Neural cell (in vitro differentiated cells): ENCODE measurements at regions not wholly inside any gene's neighbourhood (a gene's known extent, or its start where the extent isn't known, plus 50 kb on each side); places are given as distances from the start of the nearest gene placed in this dataset.

Experiments
- H2AFZ ChIP-seq: fragments of 200-600, 300-800 bp; sonication (generic), shearing (Covaris generic); 2 replicates; pipeline ENCODE4 v1.6.0; 2014; ENCODE audit warnings: low read depth, mild to moderate bottlenecking, antibody characterized with exemption, low read length, moderate library complexity
- H3F3A ChIP-seq: fragments of 200-600 bp; shearing (Covaris generic); 2 replicates; pipeline ENCODE4 v1.6.1; 2016; ENCODE audit warnings: mild to moderate bottlenecking, moderate library complexity, mixed read lengths, antibody characterized with exemption, low read length; ENCODE audit not compliant: insufficient read depth, poor library complexity, severe bottlenecking
- H3K27ac ChIP-seq: fragments of 200-600, 300-800 bp; sonication (generic), shearing (Covaris generic); 2 replicates; pipeline ENCODE4 v1.5.1; 2014; ENCODE audit warnings: mild to moderate bottlenecking, low read length, moderate library complexity
- H3K27me3 ChIP-seq: fragments of 300-800, 200-600 bp; sonication (generic), shearing (Covaris generic); 2 replicates; pipeline ENCODE4 v1.6.0; 2014; ENCODE audit warnings: mild to moderate bottlenecking, low read depth, low read length, moderate library complexity; ENCODE audit not compliant: insufficient read depth
- H3K36me3 ChIP-seq: fragments of 300-800, 200-600 bp; sonication (generic), shearing (Covaris generic); 2 replicates; pipeline ENCODE4 v1.5.1; 2014; ENCODE audit warnings: mild to moderate bottlenecking, antibody characterized with exemption, low read length, moderate library complexity; ENCODE audit not compliant: insufficient read depth
- H3K4me2 ChIP-seq: fragments of 300-800, 200-600 bp; sonication (generic), shearing (Covaris generic); 2 replicates; pipeline ENCODE4 v1.6.0; 2014; ENCODE audit warnings: mild to moderate bottlenecking, low read length
- H3K4me3 ChIP-seq: fragments of 300-800, 200-600 bp; sonication (generic), shearing (Covaris generic); 2 replicates; pipeline ENCODE4 v1.5.1; 2014; ENCODE audit warnings: mild to moderate bottlenecking, low read length, moderate library complexity
- H3K79me2 ChIP-seq: fragments of 200-600 bp; shearing (Covaris generic); replicated peaks from 2 replicates; pipeline ENCODE4 v1.6.0; 2014; ENCODE audit warnings: mild to moderate bottlenecking, low read length, moderate library complexity; ENCODE audit not compliant: insufficient read depth
- H3K9ac ChIP-seq: fragments of 300-800, 200-600 bp; sonication (generic), shearing (Covaris generic); 2 replicates; pipeline ENCODE4 v1.6.1; 2016; ENCODE audit warnings: mild to moderate bottlenecking, low read length, mixed read lengths
- H3K9me2 ChIP-seq: fragments of 200-600 bp; shearing (Covaris generic); 2 replicates; pipeline ENCODE4 v1.6.1; 2016; ENCODE audit warnings: mild to moderate bottlenecking, low read length, mixed read lengths; ENCODE audit not compliant: insufficient read depth
- H3K9me3 ChIP-seq: fragments of 200-600, 300-800 bp; sonication (generic), shearing (Covaris generic); 2 replicates; pipeline ENCODE4 v1.6.1; 2016; ENCODE audit warnings: mild to moderate bottlenecking, mixed run types, low read length, moderate library complexity, mixed read lengths
- H4K20me1 ChIP-seq: fragments of 200-600 bp; shearing (Covaris generic); 2 replicates; pipeline ENCODE4 v1.6.1; 2016; ENCODE audit warnings: mild to moderate bottlenecking, mixed run types; ENCODE audit not compliant: insufficient read depth
- CTCF ChIP-seq: fragments of 450-650 bp; IDR thresholded peaks from 2 replicates; pipeline ENCODE4 v1.5.1; 2014; ENCODE audit warnings: antibody characterized with exemption, mild to moderate bottlenecking, moderate library complexity; ENCODE audit not compliant: poor library complexity, severe bottlenecking
- EP300 ChIP-seq: fragments of 450-650 bp; conservative IDR thresholded peaks from 2 replicates; pipeline ENCODE4 v1.6.1; 2014; ENCODE audit warnings: antibody characterized with exemption, mild to moderate bottlenecking, moderate library complexity; ENCODE audit not compliant: poor library complexity, severe bottlenecking
- EZH2 ChIP-seq: fragments of 200-600, 300-800 bp; shearing (Covaris generic), sonication (generic); IDR thresholded peaks from 2 replicates; pipeline ENCODE4 v1.6.1; 2014; ENCODE audit warnings: antibody characterized with exemption, low read length, borderline replicate concordance, mild to moderate bottlenecking; ENCODE audit not compliant: insufficient read depth, poor library complexity, severe bottlenecking
- MXI1 ChIP-seq: fragments of 450-650 bp; conservative IDR thresholded peaks from 2 replicates; pipeline ENCODE4 v1.6.1; 2014; ENCODE audit warnings: antibody characterized with exemption, mild to moderate bottlenecking; ENCODE audit not compliant: poor library complexity, severe bottlenecking
- POLR2AphosphoS5 ChIP-seq: IDR thresholded peaks from 2 replicates; pipeline ENCODE4 v1.6.1; 2012
- RAD21 ChIP-seq: fragments of 450-650 bp; conservative IDR thresholded peaks from 2 replicates; pipeline ENCODE4 v1.6.1; 2014; ENCODE audit warnings: antibody characterized with exemption, mild to moderate bottlenecking, moderate library complexity
- REST ChIP-seq: IDR thresholded peaks from 2 replicates; pipeline ENCODE4 v1.6.1; 2012; ENCODE audit warnings: borderline replicate concordance
- SMC3 ChIP-seq: fragments of 450-650 bp; conservative IDR thresholded peaks from 2 replicates; pipeline ENCODE4 v1.6.1; 2014; ENCODE audit warnings: antibody characterized with exemption, mild to moderate bottlenecking, moderate library complexity; ENCODE audit not compliant: poor library complexity
- TAF1 ChIP-seq: IDR thresholded peaks from 2 replicates; pipeline ENCODE4 v1.6.1; 2012; ENCODE audit warnings: low read depth

- TF ChIP-seq SMC3 (no peak), RAD21 (no peak), EZH2 (no peak), MXI1 (no peak)
- H4K20me1 ChIP-seq: no peaks in the 10 kb centered on the region
- H3K9ac ChIP-seq: no peak overlapping the region
- H3K4me3 ChIP-seq: no peak overlapping the region
- H3K9me2 ChIP-seq: no peaks in the 10 kb centered on the region
- H3K36me3 ChIP-seq: no peaks in the 10 kb centered on the region
- no peaks in the 10 kb centered on the region for H3K79me2 ChIP-seq
- H3K27me3 ChIP-seq: no peaks in the 10 kb centered on the region
- no peak overlapping the region for H2AFZ ChIP-seq
- no peaks in the 10 kb centered on the region for H3F3A ChIP-seq
- H3K4me2 ChIP-seq: no peak overlapping the region
- H3K9me3 ChIP-seq: no peaks in the 10 kb centered on the region
- H3K27ac ChIP-seq: no peak overlapping the region
These were observed 1790.8 kb upstream of the PCDH20 start for GRCh38 chr13:63206461-63206860.

GRCh38 chr13:63201493-63201892 lies 1785.8 kb upstream of the PCDH20 start:
- Histone ChIP-seq H4K20me1 (no peaks in the 10 kb centered on the region), H3K79me2 (no peaks in the 10 kb centered on the region), H3K9me2 (no peaks in the 10 kb centered on the region), H3F3A (no peaks in the 10 kb centered on the region), H3K27me3 (no peaks in the 10 kb centered on the region), H3K4me2 (no peak overlapping the region), H3K36me3 (no peaks in the 10 kb centered on the region), H3K27ac (no peak overlapping the region), H3K9ac (no peak overlapping the region), H3K9me3 (no peaks in the 10 kb centered on the region), H2AFZ (no peak overlapping the region), H3K4me3 (no peak overlapping the region)
- TF ChIP-seq MXI1 (no peak), SMC3 (no peak), RAD21 (no peak), EP300 (no peak), EZH2 (no peak)

GRCh38 chr13:63199508-63199907 lies 1783.9 kb upstream of the PCDH20 start:
- no peak overlapping the region for H3K4me3 ChIP-seq
- H3K9ac ChIP-seq: no peak overlapping the region
- TF ChIP-seq RAD21: no peak
- TF ChIP-seq EZH2: no peak
- TF ChIP-seq CTCF: no peak
- TF ChIP-seq REST: no peak
- TF ChIP-seq POLR2AphosphoS5: no peak
- no peak for TF ChIP-seq TAF1
- no peak for TF ChIP-seq MXI1
- TF ChIP-seq EP300: no peak
- TF ChIP-seq SMC3: no peak
- no peak overlapping the region for H3K4me2 ChIP-seq
- no peaks in the 10 kb centered on the region for H3K27me3 ChIP-seq
- no peaks in the 10 kb centered on the region for H3K79me2 ChIP-seq
- H4K20me1 ChIP-seq: no peaks in the 10 kb centered on the region
- H3K9me2 ChIP-seq: no peaks in the 10 kb centered on the region
- no peak overlapping the region for H3K27ac ChIP-seq
- H2AFZ ChIP-seq: no peak overlapping the region
- no peaks in the 10 kb centered on the region for H3K9me3 ChIP-seq
- no peaks in the 10 kb centered on the region for H3K36me3 ChIP-seq
- no peaks in the 10 kb centered on the region for H3F3A ChIP-seq
